Hepatocyte (in vitro differentiated cells): ENCODE measurements at regions not wholly inside any gene's neighbourhood (a gene's known extent, or its start where the extent isn't known, plus 50 kb on each side); places are given as distances from the start of the nearest gene placed in this dataset.
"Not testable (repeated sequence)": the region's sequence is repeated elsewhere in the genome, so short reads cannot be mapped to it uniquely, and the experiment has no call there.

Experiments used
- DNase-seq: peaks from one replicate; pipeline ENCODE4 v3.0.0-alpha.2; 2016; ENCODE audit warnings: low spot score
- H2AFZ ChIP-seq: fragments of 200-600 bp; sonication (generic); 2 replicates; pipeline ENCODE4 v1.6.0; 2016; ENCODE audit warnings: antibody characterized with exemption, mild to moderate bottlenecking
- H3K27ac ChIP-seq: fragments of 200-600 bp; sonication (generic); 2 replicates; pipeline ENCODE4 v1.5.1; 2016; ENCODE audit warnings: mild to moderate bottlenecking
- H3K27me3 ChIP-seq: fragments of 200-600 bp; sonication (generic); 2 replicates; pipeline ENCODE4 v1.6.1; 2016
- H3K36me3 ChIP-seq: fragments of 200-600 bp; sonication (generic); replicated peaks from 2 replicates; pipeline ENCODE4 v1.5.1; 2016; ENCODE audit warnings: low read depth; ENCODE audit not compliant: insufficient read depth
- H3K4me1 ChIP-seq: fragments of 200-600 bp; sonication (generic); 2 replicates; pipeline ENCODE4 v1.5.1; 2016; ENCODE audit warnings: mild to moderate bottlenecking, moderate library complexity; ENCODE audit not compliant: insufficient read depth
- H3K4me2 ChIP-seq: fragments of 200-600 bp; sonication (generic); 2 replicates; pipeline ENCODE4 v1.6.0; 2016
- H3K4me3 ChIP-seq: fragments of 200-600 bp; sonication (generic); 2 replicates; pipeline ENCODE4 v1.5.1; 2016; ENCODE audit warnings: mild to moderate bottlenecking
- H3K79me2 ChIP-seq: fragments of 200-600 bp; sonication (generic); 2 replicates; pipeline ENCODE4 v1.6.0; 2017; ENCODE audit warnings: mild to moderate bottlenecking
- H3K9me2 ChIP-seq: fragments of 200-600 bp; sonication (generic); replicated peaks from 2 replicates; pipeline ENCODE4 v1.6.0; 2017; ENCODE audit warnings: mild to moderate bottlenecking; ENCODE audit not compliant: insufficient read depth
- H3K9me3 ChIP-seq: fragments of 200-600 bp; sonication (generic); 2 replicates; pipeline ENCODE4 v1.5.1; 2016; ENCODE audit warnings: low read depth, mild to moderate bottlenecking
- H4K20me1 ChIP-seq: fragments of 200-600 bp; sonication (generic); 2 replicates; pipeline ENCODE4 v1.6.0; 2016; ENCODE audit warnings: mild to moderate bottlenecking; ENCODE audit not compliant: insufficient read depth, poor library complexity, severe bottlenecking
- EZH2 ChIP-seq: fragments of 200-600 bp; sonication (generic); IDR thresholded peaks from 2 replicates; pipeline ENCODE4 v1.6.1; 2016; ENCODE audit warnings: antibody characterized with exemption, mild to moderate bottlenecking, borderline replicate concordance
- EZH2phosphoT487 ChIP-seq: fragments of 200-600 bp; sonication (generic); IDR thresholded peaks from one replicate; pipeline ENCODE4 v1.6.1; 2018; ENCODE audit warnings: antibody characterized with exemption, mild to moderate bottlenecking, low read depth, moderate library complexity; ENCODE audit not compliant: unreplicated experiment, severe bottlenecking
- WGBS: methylation state at CpG from one replicate; pipeline ENCODE4 v1.1.6; 2016; ENCODE audit warnings: low lambda C conversion rate; ENCODE audit errors: missing lambda C conversion rate; 5-methylcytosine and 5-hydroxymethylcytosine counted together
- TF ChIP-seq, protein P1 (sequence below): fragments of 200-600 bp; sonication (generic); IDR thresholded peaks from 2 replicates; pipeline ENCODE4 v1.5.1; 2016; ENCODE audit warnings: antibody characterized with exemption, mild to moderate bottlenecking; ENCODE audit not compliant: poor library complexity

DNA sequence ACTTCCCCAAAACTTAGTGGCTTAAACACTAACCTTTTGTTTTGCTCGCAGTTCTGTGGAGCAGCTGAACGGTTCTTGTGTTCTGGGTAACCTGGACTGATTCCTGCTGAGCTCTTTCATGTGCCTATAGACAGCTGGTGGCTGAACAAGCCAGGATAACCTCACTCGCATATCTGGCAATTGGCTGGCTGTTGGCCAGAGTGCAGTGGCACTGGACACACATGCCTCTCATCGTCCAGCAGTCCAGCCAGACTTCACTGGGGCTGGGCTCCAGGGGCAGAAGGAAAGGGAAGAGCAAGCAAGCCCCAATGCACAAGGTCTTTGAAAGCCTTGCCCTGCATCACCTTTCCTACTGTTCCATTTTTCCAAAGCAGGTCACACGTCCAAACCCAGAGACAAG is 53.6 kb upstream of the GATA2 start:
- Histone ChIP-seq H3K27ac (no peak overlapping the region), H3K27me3 (no peaks in the 10 kb centered on the region), H4K20me1 (no peaks in the 10 kb centered on the region), H3K9me2 (no peaks in the 10 kb centered on the region), H3K4me1 (peaks cover 9% of the 10 kb centered on the region), H3K79me2 (no peaks in the 10 kb centered on the region), H2AFZ (no peak overlapping the region), H3K4me3 (no peak overlapping the region), H3K36me3 (no peaks in the 10 kb centered on the region), H3K9me3 (no peaks in the 10 kb centered on the region), H3K4me2 (no peak overlapping the region)
- DNase-seq, result no peak
- 89% methylated on average over 5 of the region's 5 CpGs for WGBS
- TF ChIP-seq EZH2phosphoT487 (no peak), EZH2 (no peak)
- TF ChIP-seq, protein P1, sequence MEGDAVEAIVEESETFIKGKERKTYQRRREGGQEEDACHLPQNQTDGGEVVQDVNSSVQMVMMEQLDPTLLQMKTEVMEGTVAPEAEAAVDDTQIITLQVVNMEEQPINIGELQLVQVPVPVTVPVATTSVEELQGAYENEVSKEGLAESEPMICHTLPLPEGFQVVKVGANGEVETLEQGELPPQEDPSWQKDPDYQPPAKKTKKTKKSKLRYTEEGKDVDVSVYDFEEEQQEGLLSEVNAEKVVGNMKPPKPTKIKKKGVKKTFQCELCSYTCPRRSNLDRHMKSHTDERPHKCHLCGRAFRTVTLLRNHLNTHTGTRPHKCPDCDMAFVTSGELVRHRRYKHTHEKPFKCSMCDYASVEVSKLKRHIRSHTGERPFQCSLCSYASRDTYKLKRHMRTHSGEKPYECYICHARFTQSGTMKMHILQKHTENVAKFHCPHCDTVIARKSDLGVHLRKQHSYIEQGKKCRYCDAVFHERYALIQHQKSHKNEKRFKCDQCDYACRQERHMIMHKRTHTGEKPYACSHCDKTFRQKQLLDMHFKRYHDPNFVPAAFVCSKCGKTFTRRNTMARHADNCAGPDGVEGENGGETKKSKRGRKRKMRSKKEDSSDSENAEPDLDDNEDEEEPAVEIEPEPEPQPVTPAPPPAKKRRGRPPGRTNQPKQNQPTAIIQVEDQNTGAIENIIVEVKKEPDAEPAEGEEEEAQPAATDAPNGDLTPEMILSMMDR, result no peak

DNA sequence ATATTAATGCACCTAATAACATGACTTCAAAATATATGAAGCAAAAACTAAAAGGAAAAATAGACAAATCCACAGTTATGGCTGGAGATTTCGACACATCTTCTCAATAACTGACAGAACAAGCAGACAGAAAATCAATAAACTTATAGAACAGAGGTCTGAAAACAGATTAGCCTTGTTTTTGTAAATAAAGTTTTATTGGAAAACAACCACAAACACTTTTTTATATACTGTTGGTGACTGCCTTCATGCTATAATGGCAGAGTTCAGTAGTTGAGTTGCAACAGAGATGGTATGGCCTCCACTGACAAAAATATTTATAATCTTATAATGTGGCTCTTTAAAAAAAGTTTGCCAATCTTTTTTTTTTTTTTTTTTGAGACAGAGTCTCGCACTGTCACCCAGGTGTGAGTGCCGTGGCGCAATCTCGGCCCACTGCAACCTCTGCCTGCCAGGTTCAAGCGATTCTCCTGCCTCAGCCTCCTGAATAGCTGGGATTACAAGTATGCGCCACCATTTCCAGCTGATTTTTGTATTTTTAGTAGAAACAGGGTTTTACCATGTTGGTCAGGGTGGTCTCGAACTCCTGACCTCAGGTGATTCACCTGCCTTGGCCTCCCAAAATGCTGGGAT is 52.2 kb upstream of the GATA2 start:
- no peaks in the 10 kb centered on the region for H3K36me3 ChIP-seq
- H3K4me2 ChIP-seq, result no peak overlapping the region
- H3K27me3 ChIP-seq, result no peaks in the 10 kb centered on the region
- H3K4me1 ChIP-seq, result peaks cover 9% of the 10 kb centered on the region
- DNase-seq, result no peak
- no peaks in the 10 kb centered on the region for H4K20me1 ChIP-seq
- H2AFZ ChIP-seq, result no peak overlapping the region
- no peaks in the 10 kb centered on the region for H3K9me2 ChIP-seq
- WGBS, result 94% methylated on average over 8 of the region's 8 CpGs
- TF ChIP-seq EZH2 (no peak), EZH2phosphoT487 (no peak)
- TF ChIP-seq, protein P1, result no peak
- no peaks in the 10 kb centered on the region for H3K79me2 ChIP-seq
- no peaks in the 10 kb centered on the region for H3K9me3 ChIP-seq
- H3K4me3 ChIP-seq, result no peak overlapping the region
- H3K27ac ChIP-seq, result no peak overlapping the region

DNA sequence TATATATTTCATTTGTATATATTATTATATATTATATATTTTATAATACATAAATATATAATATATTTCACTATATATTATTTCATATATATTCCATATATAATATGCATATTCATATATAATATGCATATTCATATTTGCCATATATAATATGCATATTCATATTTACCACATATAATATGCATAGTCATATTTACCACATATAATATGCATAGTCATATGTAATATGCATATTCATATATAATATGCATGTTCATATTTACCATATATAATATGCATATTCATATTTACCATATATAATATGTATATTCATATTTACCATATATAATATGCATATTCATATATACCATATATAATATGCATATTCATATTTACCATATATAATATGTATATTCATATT is 51.2 kb upstream of the GATA2 start:
- no peak overlapping the region for H2AFZ ChIP-seq
- H3K4me1 ChIP-seq, result peaks cover 5% of the 10 kb centered on the region
- TF ChIP-seq, protein P1, result no peak
- no peak for TF ChIP-seq EZH2
- TF ChIP-seq EZH2phosphoT487, result no peak
- DNase-seq, result no peak
- H3K27me3 ChIP-seq, result no peaks in the 10 kb centered on the region
- H3K4me2 ChIP-seq, result no peak overlapping the region
- no peaks in the 10 kb centered on the region for H3K36me3 ChIP-seq
- no peaks in the 10 kb centered on the region for H3K9me2 ChIP-seq
- H3K79me2 ChIP-seq, result no peaks in the 10 kb centered on the region
- H3K27ac ChIP-seq, result no peak overlapping the region
- H3K9me3 ChIP-seq, result no peaks in the 10 kb centered on the region
- no peaks in the 10 kb centered on the region for H4K20me1 ChIP-seq
- H3K4me3 ChIP-seq, result no peak overlapping the region

DNA sequence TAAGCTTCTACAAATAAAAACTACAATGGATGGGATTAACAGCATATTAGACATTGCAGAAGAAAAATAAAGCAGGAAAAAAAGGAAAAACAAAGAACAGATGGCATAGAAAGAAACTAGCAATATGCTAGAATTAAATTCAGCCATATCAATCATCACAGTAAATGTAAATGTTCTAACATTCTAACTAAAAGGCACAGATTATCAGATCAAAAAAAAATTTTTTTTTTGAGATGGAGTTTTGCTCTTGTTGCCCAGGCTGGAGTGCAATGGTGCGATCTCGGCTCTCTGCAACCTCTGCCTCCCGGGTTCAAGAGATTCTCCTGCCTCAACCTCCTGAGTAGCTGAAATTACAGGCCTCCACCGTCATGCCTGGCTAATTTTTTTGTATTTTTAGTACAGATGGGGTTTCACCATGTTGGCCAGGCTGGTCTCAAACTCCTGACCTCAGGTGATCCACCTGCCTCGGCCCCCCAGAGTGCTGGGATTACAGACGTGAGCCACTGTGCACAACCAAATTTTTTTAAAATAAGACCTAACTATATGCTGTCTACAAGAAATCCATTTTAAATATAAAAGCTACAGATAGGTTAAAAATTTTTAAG is 50.7 kb upstream of the GATA2 start:
- H3K79me2 ChIP-seq, H3K9me2 ChIP-seq, H3K27me3 ChIP-seq, H3K4me2 ChIP-seq, H3K27ac ChIP-seq, H3K9me3 ChIP-seq, H3K4me3 ChIP-seq, H3K4me1 ChIP-seq, H2AFZ ChIP-seq, H3K36me3 ChIP-seq, H4K20me1 ChIP-seq, DNase-seq: not testable (repeated sequence)
- WGBS, result 89% methylated on average over 6 of the region's 6 CpGs
